Central memory CD8-positive, alpha-beta T cell (primary cell): ENCODE measurements at regions not wholly inside any gene's neighbourhood (a gene's known extent, or its start where the extent isn't known, plus 50 kb on each side); places are given as distances from the start of the nearest gene placed in this dataset.
"Not testable (repeated sequence)": the region's sequence is repeated elsewhere in the genome, so short reads cannot be mapped to it uniquely, and the experiment has no call there.

Experiments used
- ATAC-seq: fragments of 150-1000 bp; cut with Tn5 transposase; replicated peaks from 2 replicates; pipeline ENCODE4 v1.10.0; 2022; ENCODE audit warnings: mild to moderate bottlenecking, moderate FRiP score, moderate number of reproducible peaks; ENCODE audit not compliant: poor library complexity, severe bottlenecking; ENCODE audit errors: extremely low read depth
- DNase-seq, 2 donors: peaks; one replicate each; pipeline ENCODE4 v3.0.0; 2021; ENCODE audit warnings: low spot score in 2 of 2
- H3K27ac Mint-ChIP-seq: one replicate; pipeline ENCODE4 v1.8.0; 2022; ENCODE audit warnings: low read depth, mild to moderate bottlenecking, moderate library complexity, mixed read lengths
- H3K27me3 Mint-ChIP-seq: one replicate; pipeline ENCODE4 v1.8.0; 2022; ENCODE audit warnings: mixed read lengths
- H3K36me3 Mint-ChIP-seq: one replicate; pipeline ENCODE4 v1.8.0; 2022; ENCODE audit warnings: mild to moderate bottlenecking, moderate library complexity, mixed read lengths; ENCODE audit not compliant: insufficient read depth
- H3K4me1 Mint-ChIP-seq: one replicate; pipeline ENCODE4 v1.8.0; 2022; ENCODE audit warnings: mixed read lengths
- H3K4me3 Mint-ChIP-seq: one replicate; pipeline ENCODE4 v1.8.0; 2022; ENCODE audit warnings: mild to moderate bottlenecking, moderate library complexity, mixed read lengths
- H3K9me3 Mint-ChIP-seq: one replicate; pipeline ENCODE4 v1.8.0; 2022; ENCODE audit warnings: mixed read lengths

GRCh38 chr1:209158851-209159250, 424.7 kb upstream of the CAMK1G start:
- no peaks in the 10 kb centered on the region for H3K9me3 Mint-ChIP-seq
- no peak for ATAC-seq
- H3K4me3 Mint-ChIP-seq: no peak overlapping the region
- H3K4me1 Mint-ChIP-seq: no peaks in the 10 kb centered on the region
- no peak overlapping the region for H3K27ac Mint-ChIP-seq
- DNase-seq: no peak
- H3K27me3 Mint-ChIP-seq: no peaks in the 10 kb centered on the region
- no peaks in the 10 kb centered on the region for H3K36me3 Mint-ChIP-seq

- no peak for DNase-seq
- no peak overlapping the region for H3K4me3 Mint-ChIP-seq
- H3K36me3 Mint-ChIP-seq: no peaks in the 10 kb centered on the region
- no peaks in the 10 kb centered on the region for H3K4me1 Mint-ChIP-seq
- no peak for ATAC-seq
- no peaks in the 10 kb centered on the region for H3K27me3 Mint-ChIP-seq
- H3K9me3 Mint-ChIP-seq: no peaks in the 10 kb centered on the region
- H3K27ac Mint-ChIP-seq: no peak overlapping the region
Measured at GRCh38 chr1:209160230-209160629, 423.3 kb upstream of the CAMK1G start.

GRCh38 chr1:209162651-209163050, 420.9 kb upstream of the CAMK1G start:
- ATAC-seq (no peak), DNase-seq (no peak)
- Mint-ChIP-seq H3K27ac (no peak overlapping the region), H3K36me3 (no peaks in the 10 kb centered on the region), H3K9me3 (no peaks in the 10 kb centered on the region), H3K4me1 (no peaks in the 10 kb centered on the region), H3K27me3 (no peaks in the 10 kb centered on the region), H3K4me3 (no peak overlapping the region)

GRCh38 chr1:209168204-209168603, 415.3 kb upstream of the CAMK1G start:
- Mint-ChIP-seq H3K4me1 (no peaks in the 10 kb centered on the region), H3K36me3 (no peaks in the 10 kb centered on the region), H3K4me3 (no peak overlapping the region), H3K27ac (no peak overlapping the region), H3K27me3 (no peaks in the 10 kb centered on the region), H3K9me3 (no peaks in the 10 kb centered on the region)
- no peak for ATAC-seq
- DNase-seq: no peak

- Mint-ChIP-seq H3K27ac (no peak overlapping the region), H3K9me3 (no peaks in the 10 kb centered on the region), H3K4me3 (no peak overlapping the region), H3K36me3 (no peaks in the 10 kb centered on the region), H3K4me1 (no peaks in the 10 kb centered on the region), H3K27me3 (no peaks in the 10 kb centered on the region)
- ATAC-seq: no peak
- DNase-seq: no peak
Measured at GRCh38 chr1:209171151-209171550, 412.4 kb upstream of the CAMK1G start.

- ATAC-seq: no peak
- DNase-seq: no peak
- peaks cover 11% of the 10 kb centered on the region for H3K27me3 Mint-ChIP-seq
- H3K27ac Mint-ChIP-seq: no peak overlapping the region
- no peaks in the 10 kb centered on the region for H3K36me3 Mint-ChIP-seq
- no peak overlapping the region for H3K4me3 Mint-ChIP-seq
- H3K4me1 Mint-ChIP-seq: no peaks in the 10 kb centered on the region
- no peaks in the 10 kb centered on the region for H3K9me3 Mint-ChIP-seq
Measured at GRCh38 chr1:209172286-209172685, 411.2 kb upstream of the CAMK1G start.

- not testable (repeated sequence) for H3K36me3 Mint-ChIP-seq, DNase-seq, H3K27ac Mint-ChIP-seq, H3K9me3 Mint-ChIP-seq, ATAC-seq, H3K4me1 Mint-ChIP-seq, H3K4me3 Mint-ChIP-seq
- peaks cover 18% of the 10 kb centered on the region for H3K27me3 Mint-ChIP-seq
Measured at GRCh38 chr1:209172792-209173542, 410.5 kb upstream of the CAMK1G start.

GRCh38 chr1:209173796-209174195, 409.7 kb upstream of the CAMK1G start:
- not testable (repeated sequence) for ATAC-seq, DNase-seq, H3K9me3 Mint-ChIP-seq, H3K4me1 Mint-ChIP-seq, H3K4me3 Mint-ChIP-seq, H3K27ac Mint-ChIP-seq, H3K36me3 Mint-ChIP-seq
- peaks cover 19% of the 10 kb centered on the region for H3K27me3 Mint-ChIP-seq

GRCh38 chr1:209176866-209177430, 406.6 kb upstream of the CAMK1G start:
- no peak for DNase-seq
- no peak overlapping the region for H3K4me3 Mint-ChIP-seq
- H3K4me1 Mint-ChIP-seq: no peaks in the 10 kb centered on the region
- peaks cover 7% of the 10 kb centered on the region for H3K9me3 Mint-ChIP-seq
- peaks cover 19% of the 10 kb centered on the region for H3K27me3 Mint-ChIP-seq
- H3K36me3 Mint-ChIP-seq: no peaks in the 10 kb centered on the region
- no peak overlapping the region for H3K27ac Mint-ChIP-seq
- no peak for ATAC-seq

- H3K4me3 Mint-ChIP-seq: no peak overlapping the region
- ATAC-seq (no peak), DNase-seq (no peak)
- H3K4me1 Mint-ChIP-seq: no peaks in the 10 kb centered on the region
- H3K27me3 Mint-ChIP-seq: no peaks in the 10 kb centered on the region
- H3K9me3 Mint-ChIP-seq: peaks cover 20% of the 10 kb centered on the region
- H3K36me3 Mint-ChIP-seq: no peaks in the 10 kb centered on the region
- H3K27ac Mint-ChIP-seq: no peak overlapping the region
Measured at GRCh38 chr1:209183195-209183594, 400.3 kb upstream of the CAMK1G start.

- H3K27me3 Mint-ChIP-seq: no peaks in the 10 kb centered on the region
- ATAC-seq (no peak), DNase-seq (no peak)
- H3K9me3 Mint-ChIP-seq: peaks cover 7% of the 10 kb centered on the region
- H3K4me1 Mint-ChIP-seq: no peaks in the 10 kb centered on the region
- no peak overlapping the region for H3K4me3 Mint-ChIP-seq
- H3K36me3 Mint-ChIP-seq: no peaks in the 10 kb centered on the region
- no peak overlapping the region for H3K27ac Mint-ChIP-seq
Measured at GRCh38 chr1:209187589-209187988, 395.9 kb upstream of the CAMK1G start.

GRCh38 chr1:209190591-209191261, 392.8 kb upstream of the CAMK1G start:
- Mint-ChIP-seq H3K4me1 (no peaks in the 10 kb centered on the region), H3K36me3 (no peaks in the 10 kb centered on the region), H3K9me3 (no peaks in the 10 kb centered on the region), H3K4me3 (no peak overlapping the region), H3K27ac (no peak overlapping the region), H3K27me3 (no peaks in the 10 kb centered on the region)
- no peak for DNase-seq
- no peak for ATAC-seq

- Mint-ChIP-seq H3K27ac (no peak overlapping the region), H3K4me1 (no peaks in the 10 kb centered on the region), H3K9me3 (no peaks in the 10 kb centered on the region), H3K27me3 (no peaks in the 10 kb centered on the region), H3K36me3 (no peaks in the 10 kb centered on the region), H3K4me3 (no peak overlapping the region)
- DNase-seq (no peak), ATAC-seq (no peak)
Measured at GRCh38 chr1:209191262-209191634, 392.3 kb upstream of the CAMK1G start.
